ENCODE measurements at regions not wholly inside any gene's neighbourhood (a gene's known extent, or its start where the extent isn't known, plus 50 kb on each side); places are given as distances from the start of the nearest gene placed in this dataset. TPM values are rescaled to one million over a fixed set of nuclear protein-coding genes. Genes with fewer than 3 reads are reported as not detected.

Small RNA genes lying in the stretch of these regions (small RNA-seq; reads per million reads assigned to genes)
- not detected for gene RN7SL282P
